Testis (tissue), 2 donors: ENCODE measurements at regions not wholly inside any gene's neighbourhood (a gene's known extent, or its start where the extent isn't known, plus 50 kb on each side); places are given as distances from the start of the nearest gene placed in this dataset.

Source experiments
- DNase-seq: peaks from one replicate; pipeline ENCODE4 v3.0.0-alpha.2; 2019
- H3K27ac ChIP-seq, 2 donors: fragments of 200-600 bp; sonication (generic); one replicate each; pipeline ENCODE4 v1.5.1; 2019
- H3K27me3 ChIP-seq: fragments of 200-600 bp; sonication (generic); one replicate; pipeline ENCODE4 v1.5.1; 2019
- H3K36me3 ChIP-seq: fragments of 200-600 bp; sonication (generic); one replicate; pipeline ENCODE4 v1.5.1; 2017; ENCODE audit warnings: low read depth; ENCODE audit errors: missing control alignments
- H3K4me1 ChIP-seq: fragments of 200-600 bp; sonication (generic); one replicate; pipeline ENCODE4 v1.5.1; 2019
- H3K4me3 ChIP-seq, 2 donors: fragments of 200-600 bp; sonication (generic); one replicate each; pipeline ENCODE4 v1.5.1; 2017 to 2019
- H3K9me3 ChIP-seq: fragments of 200-600 bp; sonication (generic); one replicate; pipeline ENCODE4 v1.5.1; 2017
- POLR2A ChIP-seq: fragments of 450-650 bp; IDR thresholded peaks from one replicate; pipeline ENCODE4 v1.6.1; 2017; ENCODE audit warnings: antibody characterized with exemption, mild to moderate bottlenecking, moderate library complexity
- WGBS, 2 donors: methylation state at CpG; one replicate each; pipeline ENCODE4 v1.1.5; 2018; 5-methylcytosine and 5-hydroxymethylcytosine counted together
- intact Hi-C: fragments of 100-400 bp; cut with DNase I; formaldehyde crosslinking; loops from one replicate; pipeline ENCODE4 v1.15.1; 2023; ENCODE audit warnings: low total_unique reads
- TF ChIP-seq, protein P1 (sequence below), 3 experiments: fragments of 450-650 bp in 2 of 3; fragments of 200-600 bp in 1 of 3; sonication (generic) in 1 of 3; IDR thresholded peaks; one replicate each; pipeline ENCODE4 v1.5.1; 2016 to 2019; ENCODE audit warnings: antibody characterized with exemption in 3 of 3, mild to moderate bottlenecking in 2 of 3, moderate library complexity in 1 of 3

DNA sequence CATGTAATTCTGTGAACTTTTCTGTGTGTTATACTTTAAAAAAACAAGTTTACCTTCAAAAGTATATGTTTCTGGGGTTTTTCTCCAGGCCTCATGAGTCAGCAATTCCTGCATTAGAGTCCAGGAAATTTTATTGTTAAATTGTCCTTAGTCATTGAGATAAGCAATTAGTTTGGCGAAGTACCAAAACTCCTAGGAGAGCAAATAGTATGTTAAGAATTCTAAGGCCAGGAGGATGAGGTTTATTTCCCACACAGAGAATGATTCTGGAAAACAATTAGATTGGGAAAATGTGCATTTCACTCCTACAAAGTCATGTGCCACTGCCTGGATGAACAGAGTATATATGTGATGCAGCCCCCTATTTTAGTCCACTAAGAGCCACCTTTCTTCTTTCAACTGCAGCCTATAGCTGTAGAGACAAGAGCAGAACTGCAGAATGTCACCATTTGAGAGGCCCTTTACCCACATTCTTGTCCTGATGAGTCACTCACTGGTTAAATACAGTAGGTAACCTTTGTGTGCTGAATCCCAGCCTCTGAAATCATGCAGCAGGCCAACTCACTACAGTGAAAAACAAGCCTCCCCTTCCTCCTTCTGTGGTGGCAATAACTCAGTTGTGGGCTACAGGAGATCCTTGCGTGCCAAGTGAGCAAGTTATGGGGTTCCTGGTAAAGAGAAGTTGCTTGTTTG is 452.8 kb upstream of the THBS1 start:
- DNase-seq: no peak
- peaks cover 19% of the 10 kb centered on the region for H3K4me1 ChIP-seq
- 58 to 65% methylated on average over 2 of the region's 2 CpGs for WGBS, 2 donors
- H3K27ac ChIP-seq: peak overlapping the region in 1 of 2 donors; percentile 11
- no peaks in the 10 kb centered on the region for H3K9me3 ChIP-seq
- intact Hi-C loops: no loop called here
- TF ChIP-seq POLR2A: no peak
- TF ChIP-seq, protein P1, sequence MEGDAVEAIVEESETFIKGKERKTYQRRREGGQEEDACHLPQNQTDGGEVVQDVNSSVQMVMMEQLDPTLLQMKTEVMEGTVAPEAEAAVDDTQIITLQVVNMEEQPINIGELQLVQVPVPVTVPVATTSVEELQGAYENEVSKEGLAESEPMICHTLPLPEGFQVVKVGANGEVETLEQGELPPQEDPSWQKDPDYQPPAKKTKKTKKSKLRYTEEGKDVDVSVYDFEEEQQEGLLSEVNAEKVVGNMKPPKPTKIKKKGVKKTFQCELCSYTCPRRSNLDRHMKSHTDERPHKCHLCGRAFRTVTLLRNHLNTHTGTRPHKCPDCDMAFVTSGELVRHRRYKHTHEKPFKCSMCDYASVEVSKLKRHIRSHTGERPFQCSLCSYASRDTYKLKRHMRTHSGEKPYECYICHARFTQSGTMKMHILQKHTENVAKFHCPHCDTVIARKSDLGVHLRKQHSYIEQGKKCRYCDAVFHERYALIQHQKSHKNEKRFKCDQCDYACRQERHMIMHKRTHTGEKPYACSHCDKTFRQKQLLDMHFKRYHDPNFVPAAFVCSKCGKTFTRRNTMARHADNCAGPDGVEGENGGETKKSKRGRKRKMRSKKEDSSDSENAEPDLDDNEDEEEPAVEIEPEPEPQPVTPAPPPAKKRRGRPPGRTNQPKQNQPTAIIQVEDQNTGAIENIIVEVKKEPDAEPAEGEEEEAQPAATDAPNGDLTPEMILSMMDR (IDR thresholded peaks at IDR 0.05): no peak
- H3K27me3 ChIP-seq: no peaks in the 10 kb centered on the region
- H3K36me3 ChIP-seq: no peaks in the 10 kb centered on the region
- H3K4me3 ChIP-seq: no peak overlapping the region

DNA sequence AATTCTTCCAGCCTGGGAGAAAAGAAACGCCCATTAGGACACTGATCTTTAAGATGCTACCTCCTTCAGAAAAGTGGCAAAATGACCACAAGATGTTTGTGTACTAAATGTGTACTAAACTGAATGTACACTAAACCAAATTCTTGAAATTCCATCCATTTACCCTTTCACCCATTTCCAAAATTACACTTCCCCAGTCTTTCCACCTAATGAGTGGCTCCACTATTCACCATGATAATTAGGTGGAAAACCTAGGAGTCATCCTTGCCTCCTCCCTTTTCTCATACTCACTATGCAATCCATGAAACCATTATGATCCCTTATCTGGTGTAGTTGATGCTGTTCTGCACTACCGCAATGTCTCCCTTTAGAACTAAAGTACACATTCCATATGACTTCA is 452.1 kb upstream of the THBS1 start:
- no peak overlapping the region for H3K4me3 ChIP-seq
- DNase-seq: no peak
- H3K4me1 ChIP-seq: peaks cover 19% of the 10 kb centered on the region
- 93 to 97% methylated on average over 2 of the region's 2 CpGs for WGBS, 2 donors
- intact Hi-C loops: no loop called here
- peak overlapping the region in 1 of 2 donors; percentile 11 for H3K27ac ChIP-seq
- TF ChIP-seq, protein P1 (IDR thresholded peaks at IDR 0.05): no peak
- no peak for TF ChIP-seq POLR2A
- no peaks in the 10 kb centered on the region for H3K27me3 ChIP-seq
- H3K9me3 ChIP-seq: no peaks in the 10 kb centered on the region
- H3K36me3 ChIP-seq: no peaks in the 10 kb centered on the region

DNA sequence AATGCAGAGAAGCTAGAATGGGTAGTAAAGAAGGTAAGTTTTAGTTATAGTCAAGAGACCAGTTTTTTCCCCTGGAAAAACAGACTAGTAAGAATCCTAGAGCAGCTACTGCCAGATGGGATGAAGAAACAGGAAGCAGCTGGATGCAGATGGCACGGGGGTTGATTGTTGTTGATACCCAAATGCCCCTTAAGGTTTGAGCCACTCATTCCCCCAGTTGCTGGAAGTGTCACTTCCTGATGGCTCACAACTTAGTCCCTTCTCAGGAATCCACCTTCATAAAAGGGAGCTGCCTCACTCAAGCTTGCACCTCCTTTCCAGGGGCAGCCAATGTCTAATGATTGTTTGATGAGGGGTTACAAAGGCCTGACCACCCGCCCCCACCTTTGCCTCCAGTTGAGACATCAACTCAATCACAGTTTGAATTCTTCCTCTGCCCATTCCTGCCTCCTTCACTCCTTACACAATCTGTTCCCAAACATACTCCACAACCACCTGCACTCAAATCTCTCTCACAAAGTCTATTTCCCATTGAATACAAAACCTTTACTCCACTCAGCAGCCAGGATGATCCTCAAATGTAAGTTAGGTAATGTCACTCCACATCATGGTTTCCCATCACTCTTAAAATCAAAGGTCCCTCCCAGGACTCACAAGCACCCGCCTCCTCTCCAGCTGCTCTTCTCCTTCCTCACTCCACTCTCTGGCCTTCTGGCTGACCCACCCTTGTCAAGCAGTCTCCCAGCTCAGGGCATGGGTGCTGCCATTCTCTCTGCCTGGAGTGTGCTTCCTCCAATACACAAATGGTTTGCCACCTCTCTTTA is 450.1 kb upstream of the THBS1 start:
- DNase-seq: no peak
- TF ChIP-seq POLR2A: no peak
- TF ChIP-seq, protein P1 (IDR thresholded peaks at IDR 0.05): no peak
- H3K27me3 ChIP-seq: no peaks in the 10 kb centered on the region
- H3K36me3 ChIP-seq: no peaks in the 10 kb centered on the region
- H3K9me3 ChIP-seq: no peaks in the 10 kb centered on the region
- 68 to 90% methylated on average over 3 of the region's 3 CpGs for WGBS, 2 donors
- H3K27ac ChIP-seq: no peak overlapping the region
- no peak overlapping the region for H3K4me3 ChIP-seq
- intact Hi-C loops: no loop called here
- peaks cover 19% of the 10 kb centered on the region for H3K4me1 ChIP-seq

DNA sequence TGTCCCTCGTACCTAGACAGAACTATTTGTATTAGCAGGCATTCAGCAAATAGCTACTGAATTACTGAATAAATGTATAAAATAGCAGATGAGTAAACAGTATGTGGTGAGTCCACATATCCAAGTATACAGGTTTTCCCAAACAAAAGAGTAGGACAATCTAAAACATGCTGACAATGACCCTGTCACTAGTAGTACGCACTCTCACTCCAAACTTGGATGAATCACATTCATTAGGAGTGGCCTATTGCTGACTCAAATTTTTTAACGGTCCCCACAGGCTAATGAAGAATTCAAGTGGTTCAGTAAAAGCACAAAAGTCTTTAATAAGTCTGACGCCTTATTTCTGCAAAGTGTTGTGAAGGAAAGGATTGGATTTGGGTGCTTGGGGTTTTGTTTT is 449.3 kb upstream of the THBS1 start:
- peaks cover 19% of the 10 kb centered on the region for H3K4me1 ChIP-seq
- intact Hi-C loops: no loop called here
- H3K27ac ChIP-seq: no peak overlapping the region

More for the DNA sequence above, 449.3 kb upstream of the THBS1 start:
- DNase-seq: no peak
- Histone ChIP-seq H3K36me3 (no peaks in the 10 kb centered on the region), H3K4me3 (no peak overlapping the region), H3K9me3 (no peaks in the 10 kb centered on the region), H3K27me3 (no peaks in the 10 kb centered on the region)
- TF ChIP-seq POLR2A: no peak
- TF ChIP-seq, protein P1 (IDR thresholded peaks at IDR 0.05): no peak
- 76 to 90% methylated on average over 4 of the region's 4 CpGs for WGBS, 2 donors
